ENCODE measurements at regions not wholly inside any gene's neighbourhood (a gene's known extent, or its start where the extent isn't known, plus 50 kb on each side); places are given as distances from the start of the nearest gene placed in this dataset.

DNA sequence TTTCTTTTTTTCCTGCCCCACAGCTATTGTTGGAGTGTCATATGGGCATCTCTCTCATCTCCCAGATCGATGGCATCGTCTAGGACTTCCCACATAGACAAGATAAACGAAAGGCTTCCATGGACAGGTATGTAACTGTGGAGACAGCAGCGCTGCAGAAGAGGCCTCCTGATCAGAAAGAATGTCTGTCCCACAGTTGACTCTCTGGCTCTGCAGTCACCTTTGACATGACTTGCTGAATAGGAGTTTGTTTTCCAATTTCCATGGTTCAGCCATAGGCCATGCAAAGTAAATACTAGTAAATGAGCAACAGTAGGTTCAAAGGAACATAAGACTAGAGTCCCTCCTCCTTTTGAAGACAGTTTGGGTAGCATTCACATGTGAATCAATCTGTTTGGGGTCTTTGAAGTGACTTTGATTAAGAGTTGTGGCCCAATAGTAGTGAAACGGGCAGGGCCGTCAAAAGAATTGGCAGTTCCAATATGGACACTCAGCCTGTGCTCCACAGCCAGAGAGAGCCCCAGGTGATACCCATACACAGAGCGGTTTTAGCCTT is 134.7 kb upstream of the IFNGR1 start:
- no peak for DNase-seq (ENCODE audit: low read depth)

DNA sequence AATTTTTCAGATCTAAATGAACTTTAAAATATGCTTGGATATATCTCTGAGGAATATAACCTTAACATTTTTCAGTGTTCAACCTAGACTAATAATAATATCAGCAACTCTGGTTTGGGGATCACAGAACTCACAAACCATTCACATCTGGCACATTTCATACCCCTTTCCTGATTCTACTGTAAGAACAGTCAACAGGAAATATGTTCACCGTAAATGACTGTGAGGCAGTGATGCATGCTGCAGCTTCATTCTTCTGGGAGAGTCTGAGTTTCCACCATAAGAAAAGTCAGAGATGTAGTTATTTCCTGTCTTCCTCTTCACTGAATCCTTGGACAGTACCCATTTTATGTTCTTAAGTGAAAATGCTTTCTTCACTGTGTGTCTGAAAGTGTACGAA is 134.2 kb upstream of the IFNGR1 start:
- no peak for DNase-seq (ENCODE audit: low read depth)

DNA sequence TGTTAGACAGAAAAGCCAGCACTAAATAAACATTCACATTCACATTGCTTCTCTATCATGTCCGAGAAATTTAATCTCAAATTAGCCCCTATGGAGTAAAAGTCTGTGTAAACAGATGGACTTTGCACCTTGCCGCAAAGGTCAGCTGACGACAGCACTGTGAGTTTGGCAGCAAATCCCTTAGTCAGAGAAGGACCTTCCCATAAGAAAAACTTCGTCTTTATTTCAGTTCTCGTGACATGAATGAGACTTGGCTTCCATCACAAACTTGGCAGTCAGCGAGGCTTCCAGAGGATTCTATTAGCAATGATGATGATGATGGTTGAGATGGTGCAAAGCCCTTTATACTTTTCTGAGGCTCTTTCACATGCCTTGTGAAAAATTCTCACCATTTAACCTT is 133.7 kb upstream of the IFNGR1 start:
- DNase-seq (ENCODE audit: low read depth) = no peak

- DNase-seq (ENCODE audit: low read depth) = no peak
Observed at GRCh38 chr6:137351890-137352289, 132.7 kb upstream of the IFNGR1 start.

DNA sequence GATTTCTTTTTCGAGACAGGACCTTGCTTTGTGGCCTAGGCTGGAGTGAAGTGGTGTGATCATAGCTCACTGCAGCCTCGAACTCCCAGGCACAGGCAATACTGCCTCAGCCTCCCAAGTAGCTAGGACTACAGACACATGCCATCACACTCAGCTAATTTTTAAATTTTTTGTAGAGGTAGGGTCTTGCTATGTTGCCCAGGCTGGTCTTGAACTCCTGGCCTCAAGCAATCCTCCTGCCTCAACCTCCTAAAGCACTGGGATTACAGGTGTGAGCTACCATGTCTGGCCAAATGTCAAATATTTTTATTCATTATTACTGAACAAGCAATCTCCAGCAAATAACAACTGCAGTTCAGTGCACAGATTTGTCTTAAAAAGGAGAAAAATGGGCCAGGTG is 131.7 kb upstream of the IFNGR1 start:
- no peak for DNase-seq (ENCODE audit: low read depth)

DNA sequence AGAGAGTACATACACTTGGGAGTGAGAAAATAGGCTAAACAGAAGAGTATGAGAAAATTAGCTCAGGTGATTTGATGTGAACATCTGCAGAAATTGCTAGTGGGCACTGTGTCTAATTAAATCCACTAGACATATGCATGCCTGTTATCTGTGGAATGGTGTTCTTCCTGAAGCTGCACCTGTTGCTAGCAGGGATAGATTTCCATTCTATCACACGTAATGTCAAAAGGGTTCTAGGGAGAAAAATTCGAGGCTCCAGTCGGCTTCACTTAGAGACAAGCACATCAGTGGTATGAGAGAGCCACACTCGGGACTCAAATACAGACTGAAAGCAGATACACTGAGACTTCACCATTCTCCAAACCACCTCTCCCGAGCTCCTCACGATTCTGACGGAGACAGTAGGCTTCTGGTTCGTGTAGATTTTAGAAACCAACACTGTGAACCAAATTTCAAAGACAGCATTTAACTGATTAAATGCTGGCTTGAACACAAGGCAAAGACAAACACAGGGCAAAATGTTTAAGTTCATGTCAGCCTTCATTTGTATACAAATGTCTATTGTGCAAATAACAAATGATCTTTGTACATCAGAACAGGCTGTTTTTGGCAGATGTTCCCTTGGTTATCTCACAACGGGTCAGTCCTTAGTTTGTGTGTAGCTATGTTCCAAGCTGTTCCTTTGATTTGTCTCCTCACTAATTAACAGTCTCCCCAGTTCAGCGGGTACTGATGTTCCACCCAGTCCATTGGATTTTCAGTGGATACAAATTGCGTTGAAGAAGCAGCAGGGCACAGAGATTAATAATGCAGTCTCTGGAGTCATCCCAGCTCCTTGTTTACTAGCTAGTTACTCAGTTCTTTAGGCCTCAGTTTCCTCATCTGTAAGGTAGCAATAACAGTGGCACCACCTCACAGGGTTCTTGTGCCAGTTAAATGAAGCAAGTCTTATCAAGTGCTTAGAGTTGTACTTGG is 131.0 kb upstream of the IFNGR1 start:
- DNase-seq (ENCODE audit: low read depth) = no peak

DNA sequence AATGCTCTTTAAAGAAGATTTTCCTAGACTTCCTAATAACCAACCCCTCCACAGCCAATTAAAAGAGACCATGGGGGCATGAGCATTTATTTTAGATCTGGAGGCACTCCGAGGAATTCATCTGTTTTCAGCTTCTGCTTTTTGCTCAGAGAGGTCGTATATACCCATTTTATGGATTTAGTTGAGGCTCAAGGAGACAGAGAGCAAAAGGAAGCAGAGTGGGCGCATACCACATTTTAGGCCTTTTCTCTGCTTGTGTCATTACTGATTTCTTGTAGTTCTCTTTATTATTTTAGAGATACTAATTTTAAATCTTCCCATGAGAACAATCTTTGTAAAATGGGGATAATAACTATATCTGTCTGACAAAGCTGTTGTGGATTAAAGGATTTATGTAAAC is 129.6 kb upstream of the IFNGR1 start:
- no peak for DNase-seq (ENCODE audit: low read depth)

DNA sequence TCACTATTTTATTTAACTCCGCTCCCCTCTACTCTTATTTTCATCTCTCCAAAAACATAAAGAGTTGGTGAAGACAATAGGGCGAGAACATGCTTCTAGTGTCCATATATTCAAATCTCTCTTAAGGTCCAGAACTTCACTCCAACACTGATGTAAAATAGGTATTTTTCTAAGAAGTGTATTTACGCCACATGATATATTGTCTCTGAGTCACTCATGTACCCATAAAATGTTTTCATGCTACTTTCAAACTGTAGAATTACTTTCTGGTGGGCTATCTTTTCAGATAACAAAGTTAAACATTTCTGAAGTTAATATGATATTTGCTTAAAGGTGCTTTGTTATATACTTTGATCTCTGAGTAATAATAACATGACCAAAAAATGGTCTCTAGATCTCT is 124.1 kb upstream of the IFNGR1 start:
- DNase-seq (ENCODE audit: low read depth) = no peak

DNA sequence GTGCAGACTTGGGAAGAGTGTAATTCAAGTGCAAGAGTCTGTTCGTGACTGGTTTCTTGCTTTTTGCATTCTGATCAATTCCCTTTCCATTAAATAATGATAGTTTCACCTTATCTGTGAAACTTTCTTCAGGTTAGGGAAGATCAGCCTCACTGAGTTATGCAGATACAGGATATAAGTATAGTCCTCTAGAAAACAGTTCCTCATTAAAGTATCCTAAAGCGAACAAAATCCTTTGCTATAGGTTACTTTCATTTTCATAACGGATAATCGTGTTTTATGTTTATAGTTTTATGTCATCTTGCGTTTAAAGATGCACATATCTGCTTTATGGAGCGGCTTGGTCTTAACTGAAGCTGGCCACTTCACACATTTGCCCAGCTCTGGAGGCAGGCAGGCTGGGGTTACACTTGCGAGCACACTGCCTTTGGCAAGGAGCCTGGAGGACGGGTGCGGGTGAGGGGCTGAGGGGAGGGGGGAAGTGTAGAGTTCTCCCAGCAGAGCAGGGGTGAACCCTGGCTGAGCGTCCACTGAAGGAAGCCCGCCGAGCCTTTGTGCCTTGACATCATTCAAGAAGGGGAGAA is 123.5 kb upstream of the IFNGR1 start:
- no peak for DNase-seq (ENCODE audit: low read depth)

DNA sequence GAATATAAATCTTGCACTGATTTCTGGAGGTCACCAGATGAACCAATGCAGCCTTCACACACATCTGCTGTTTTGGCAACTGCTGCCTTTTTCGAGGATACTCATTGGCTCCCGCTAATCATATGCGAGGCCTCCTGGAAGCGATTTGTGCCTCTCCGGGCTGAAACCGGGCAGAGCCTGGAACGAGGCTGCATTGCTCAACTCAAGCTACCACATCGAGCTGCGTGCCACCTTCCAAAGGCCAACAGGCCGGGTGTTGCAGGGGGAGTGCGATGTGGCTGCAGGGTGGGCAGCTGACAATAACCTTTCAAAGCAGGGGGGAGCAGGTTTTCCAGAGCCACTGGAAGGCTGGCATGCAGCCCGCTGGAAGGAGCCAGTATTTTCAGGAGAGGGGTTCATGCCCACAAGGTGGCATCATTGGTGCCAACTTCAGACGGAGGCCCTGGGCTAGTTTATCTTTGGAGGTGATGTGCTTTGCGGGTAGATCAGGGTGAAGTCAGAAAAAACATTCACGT is 122.6 kb upstream of the IFNGR1 start:
- no peak for DNase-seq (ENCODE audit: low read depth)

DNA sequence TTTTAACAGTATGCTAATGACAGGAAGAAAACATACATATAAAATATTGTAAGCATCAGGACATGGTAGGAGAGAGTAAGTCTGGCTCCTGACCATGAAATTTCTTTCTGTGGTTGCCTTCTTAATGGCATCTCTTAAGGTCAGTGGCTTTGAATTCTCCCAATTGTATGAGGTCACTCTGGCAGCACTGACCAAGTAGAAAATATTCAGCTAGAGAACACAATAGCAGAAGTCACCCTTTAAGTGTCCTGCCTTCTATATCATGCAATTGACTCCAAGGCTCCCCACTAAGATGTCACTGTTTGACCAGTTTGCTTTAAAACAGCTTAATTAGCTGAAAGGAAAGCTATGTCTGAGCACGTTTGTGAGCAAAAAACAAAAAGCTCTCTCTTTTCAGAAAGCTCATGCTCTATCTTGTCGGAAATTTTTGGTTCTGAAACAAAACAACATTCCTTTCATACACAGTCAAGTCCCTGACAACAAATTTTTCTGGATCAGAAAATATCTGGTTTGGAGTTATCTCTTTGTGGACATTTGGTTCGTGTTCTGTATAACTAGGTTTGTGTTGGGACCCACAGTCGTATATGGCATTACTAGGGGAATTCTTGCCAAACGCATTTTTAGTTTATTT is 120.9 kb upstream of the IFNGR1 start:
- no peak for DNase-seq (ENCODE audit: low read depth)

DNA sequence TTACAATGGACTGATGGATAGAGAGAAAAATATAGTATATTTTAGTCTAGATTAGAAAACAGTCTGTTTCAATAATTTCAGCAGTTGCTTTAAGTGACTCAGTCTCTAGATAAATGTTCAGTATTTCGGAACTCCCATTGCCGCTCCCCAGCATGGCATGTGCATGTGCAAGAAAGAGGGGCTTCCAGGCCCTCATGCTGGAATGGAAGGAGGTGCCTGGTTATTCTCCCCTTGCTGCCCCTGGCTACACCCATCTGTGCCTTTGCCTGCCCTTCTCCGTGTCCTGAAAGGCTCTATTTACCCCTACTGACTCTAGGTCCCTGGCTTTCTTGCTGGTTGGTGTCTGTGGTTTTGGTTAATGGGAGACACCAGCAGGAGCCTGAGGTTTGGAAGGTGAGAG is 115.7 kb upstream of the IFNGR1 start:
- DNase-seq (ENCODE audit: low read depth) = no peak

DNA sequence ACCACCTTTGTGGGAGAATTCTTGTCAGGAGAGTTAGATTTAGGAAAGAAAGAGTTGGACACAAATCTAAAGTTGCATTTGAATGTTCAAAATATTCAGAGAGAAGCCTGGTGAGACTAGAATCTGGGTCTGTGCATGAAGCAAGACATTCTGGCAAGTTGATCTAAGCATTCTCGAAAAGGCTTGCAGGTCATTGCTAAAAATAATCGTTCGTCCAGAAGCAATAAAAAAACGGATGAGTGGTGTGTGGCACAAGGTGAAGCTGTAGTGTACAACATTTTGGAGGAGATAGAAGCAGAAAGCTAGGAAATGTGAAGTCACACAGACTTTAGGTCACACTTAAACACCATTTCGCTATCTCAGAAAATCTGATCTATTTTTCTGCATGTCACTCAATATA is 114.9 kb upstream of the IFNGR1 start:
- no peak for DNase-seq (ENCODE audit: low read depth)

- no peak for DNase-seq (ENCODE audit: low read depth)
Observed at GRCh38 chr6:137332637-137333280, 113.6 kb upstream of the IFNGR1 start.

DNA sequence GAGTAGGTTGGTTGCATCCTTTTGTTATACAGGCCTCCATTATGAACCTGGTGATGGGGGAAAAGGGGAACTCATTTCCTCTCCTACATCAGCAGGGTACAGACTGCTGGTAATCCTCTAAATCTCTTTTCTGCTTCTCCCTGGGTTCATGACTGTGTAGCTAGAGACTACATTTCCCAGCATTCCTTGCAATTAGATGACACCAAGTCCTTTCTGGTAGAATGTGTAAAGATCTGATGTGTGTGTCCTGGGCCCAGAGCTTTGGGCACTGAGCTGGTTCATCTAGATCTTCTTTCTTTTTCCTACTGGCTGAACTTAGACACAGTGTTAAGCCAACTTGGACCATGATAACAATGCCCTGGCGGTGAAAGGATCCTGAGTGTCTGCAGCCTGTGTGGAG is 104.7 kb upstream of the IFNGR1 start:
- DNase-seq (ENCODE audit: low read depth) = no peak

GRCh38 chr6:137320271-137320670 is 101.1 kb upstream of the IFNGR1 start:
- DNase-seq (ENCODE audit: low read depth) = no peak

DNA sequence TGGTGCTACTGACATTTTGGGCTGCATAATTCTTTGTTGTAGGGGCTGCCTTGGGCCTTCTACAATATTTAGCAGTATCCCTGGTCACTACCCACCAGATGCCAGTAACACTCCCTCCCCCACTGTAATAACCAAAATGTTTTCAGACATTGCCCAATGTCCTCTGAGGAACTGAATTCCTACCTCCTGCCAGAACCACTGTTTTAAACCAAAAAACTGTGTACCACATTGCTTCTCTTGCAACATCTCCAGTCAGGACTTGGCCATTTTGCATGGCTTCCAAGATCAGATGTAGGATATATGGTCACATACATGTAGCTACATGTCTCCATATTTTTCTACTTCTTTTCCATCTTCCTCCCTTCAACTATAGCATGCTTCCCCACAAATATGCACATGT is 97.4 kb upstream of the IFNGR1 start:
- DNase-seq (ENCODE audit: low read depth) = no peak

GRCh38 chr6:137315081-137315480 is 95.9 kb upstream of the IFNGR1 start:
- no peak for DNase-seq (ENCODE audit: low read depth)

- DNase-seq (ENCODE audit: low read depth) = no peak
Observed at GRCh38 chr6:137313928-137314855, 95.0 kb upstream of the IFNGR1 start.

DNA sequence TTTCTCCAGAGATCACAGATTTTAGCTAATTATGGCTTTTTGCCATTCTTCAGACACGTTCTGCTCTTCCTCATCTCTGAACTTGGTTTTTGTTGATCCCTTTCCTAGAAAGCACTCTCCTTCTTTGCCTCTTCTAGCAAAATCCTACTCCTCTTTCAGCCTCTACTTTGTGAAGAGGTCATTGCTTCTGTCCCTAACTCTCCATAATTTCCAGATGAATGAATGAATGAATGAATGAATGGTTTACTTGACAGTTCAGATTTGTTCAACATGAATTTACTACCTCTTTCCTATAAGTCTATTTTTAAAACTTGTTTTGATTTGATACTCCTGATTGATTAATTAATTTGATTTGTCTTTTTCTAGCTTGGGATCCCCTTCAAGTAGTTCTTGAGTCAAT is 94.0 kb upstream of the IFNGR1 start:
- DNase-seq (ENCODE audit: low read depth) = no peak

DNA sequence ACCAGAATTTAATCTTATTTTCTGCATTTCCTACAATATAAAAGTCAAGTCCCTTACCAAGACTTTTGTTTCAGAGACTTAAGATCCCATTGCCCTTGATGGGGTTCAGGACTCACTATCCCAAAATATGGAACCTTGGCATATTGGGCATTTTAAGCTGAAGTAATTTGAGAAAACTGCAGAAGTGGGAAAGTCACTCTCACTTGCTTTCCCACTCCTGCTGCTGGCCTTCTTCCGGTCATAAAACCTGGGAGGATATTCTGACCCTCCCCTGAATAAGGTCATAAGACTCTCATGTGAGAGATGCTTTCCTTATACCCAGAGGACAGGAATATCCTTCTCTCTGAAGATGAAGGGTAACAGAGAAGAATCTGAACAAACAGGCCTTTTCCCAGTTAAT is 92.8 kb upstream of the IFNGR1 start:
- DNase-seq (ENCODE audit: low read depth) = no peak
